LNCaP clone FGC (cell line): ENCODE measurements at regions not wholly inside any gene's neighbourhood (a gene's known extent, or its start where the extent isn't known, plus 50 kb on each side); places are given as distances from the start of the nearest gene placed in this dataset.

Experiments
- DNase-seq: peaks from one replicate; pipeline ENCODE4 v3.0.0-alpha.2; 2011; ENCODE audit warnings: low read depth
- H3K4me3 ChIP-seq: 2 replicates; pipeline ENCODE4 v1.5.1; 2011; ENCODE audit warnings: mild to moderate bottlenecking, low read depth, low read length, control low read depth
- CTCF ChIP-seq: IDR thresholded peaks from 2 replicates; pipeline ENCODE4 v1.5.1; 2012; ENCODE audit warnings: mild to moderate bottlenecking; ENCODE audit not compliant: control insufficient read depth, insufficient read depth; ENCODE audit errors: extremely low read depth

GRCh38 chr10:4526311-4526731, 299.7 kb upstream of the AKR1E2 start:
- TF ChIP-seq CTCF, result no peak
- H3K4me3 ChIP-seq, result no peak overlapping the region
- no peak for DNase-seq

GRCh38 chr10:4525103-4525502, 300.9 kb upstream of the AKR1E2 start:
- TF ChIP-seq CTCF, result no peak
- no peak overlapping the region for H3K4me3 ChIP-seq
- DNase-seq, result no peak

GRCh38 chr10:4522296-4523000, 303.6 kb upstream of the AKR1E2 start:
- no peak for TF ChIP-seq CTCF
- no peak for DNase-seq
- no peak overlapping the region for H3K4me3 ChIP-seq

GRCh38 chr10:4519658-4520402, 306.2 kb upstream of the AKR1E2 start:
- TF ChIP-seq CTCF, result no peak
- no peak for DNase-seq

GRCh38 chr10:4517746-4518145, 308.3 kb upstream of the AKR1E2 start:
- TF ChIP-seq CTCF, result no peak
- no peak overlapping the region for H3K4me3 ChIP-seq
- no peak for DNase-seq

More at GRCh38 chr10:4519658-4520402, 306.2 kb upstream of the AKR1E2 start:
- no peak overlapping the region for H3K4me3 ChIP-seq

- no peak overlapping the region for H3K4me3 ChIP-seq
- DNase-seq, result no peak
- TF ChIP-seq CTCF, result no peak
These were observed 310.3 kb upstream of the AKR1E2 start for GRCh38 chr10:4515721-4516120.
